ENCODE measurements at regions not wholly inside any gene's neighbourhood (a gene's known extent, or its start where the extent isn't known, plus 50 kb on each side); places are given as distances from the start of the nearest gene placed in this dataset.

GRCh38 chr10:128568041-128568440 lies 441.8 kb upstream of the MKI67 start:
- FAIRE-seq (no peak), DNase-seq (ENCODE audit: extremely low read depth in 1 of 4, low spot score in 3 of 4) (no peak), ATAC-seq (no peak)
- H3K36me3 ChIP-seq (ENCODE audit: control insufficient read depth, insufficient read depth, low read length) = no peaks in the 10 kb centered on the region
- H3K27me3 ChIP-seq (ENCODE audit: control insufficient read depth in 2 of 2, insufficient read depth in 2 of 2, low read length in 2 of 2) = no peaks in the 10 kb centered on the region
- CTCF ChIA-PET (ENCODE audit: low intra/inter-chr PET ratio) = no interaction called here
- H3K9ac ChIP-seq (ENCODE audit: insufficient read depth in 1 of 2, low read depth in 2 of 2, low read length in 2 of 2) = no peak overlapping the region
- BruUV-seq (replicated peaks) = no TSS peak
- TF ChIP-seq ATF2 (CRISPR knock-in tag; IDR thresholded peaks at IDR 0.05) (no peak), ZNF561 (CRISPR knock-in tag; conservative IDR thresholded peaks at IDR 0.05) (no peak), IRF1 (CRISPR knock-in tag; IDR thresholded peaks at IDR 0.05; ENCODE audit: borderline replicate concordance) (no peak), CHD4 (IDR thresholded peaks at IDR 0.05; ENCODE audit: insufficient read depth, insufficient replicate concordance, low read depth, low read length, poor library complexity, severe bottlenecking) (no peak), ZBTB1 (CRISPR knock-in tag; IDR thresholded peaks at IDR 0.05; ENCODE audit: borderline replicate concordance, low read depth) (no peak), ARHGAP35 (IDR thresholded peaks at IDR 0.05; ENCODE audit: partially characterized antibody) (no peak), STAT6 (CRISPR knock-in tag; IDR thresholded peaks at IDR 0.05) (no peak), DNMT1 (IDR thresholded peaks at IDR 0.05) (no peak), ZNF707 (CRISPR knock-in tag; conservative IDR thresholded peaks at IDR 0.05) (no peak), NR3C1 (CRISPR knock-in tag; IDR thresholded peaks at IDR 0.05) (no peak), SREBF1 (IDR thresholded peaks at IDR 0.05; ENCODE audit: borderline replicate concordance, low read depth, low read length) (no peak), DLX4 (CRISPR knock-in tag; IDR thresholded peaks at IDR 0.05) (no peak), RB1 (IDR thresholded peaks at IDR 0.05; ENCODE audit: low read depth) (no peak), ZEB2 (IDR thresholded peaks at IDR 0.05) (no peak), IRF2 (CRISPR knock-in tag; IDR thresholded peaks at IDR 0.05) (no peak), ZNF263 (CRISPR knock-in tag; IDR thresholded peaks at IDR 0.05; ENCODE audit: borderline replicate concordance) (no peak)
- POLR2A ChIA-PET = no interaction called here
- no peaks in the 10 kb centered on the region for H3K9me3 ChIP-seq (replicated peaks; ENCODE audit: control insufficient read depth, insufficient read depth, low read depth, low read length)
- intact Hi-C loops (cut with micrococcal nuclease) = no loop called here
- H3K79me2 ChIP-seq (ENCODE audit: control insufficient read depth, insufficient read depth, low read length) = no peaks in the 10 kb centered on the region
- no peak overlapping the region for H3K27ac ChIP-seq (ENCODE audit: extremely low read depth, low read depth, low read length)
- no peak overlapping the region for H2AFZ ChIP-seq (ENCODE audit: low read depth, low read length)
- H3K4me2 ChIP-seq (ENCODE audit: insufficient read depth, low read length) = no peak overlapping the region
- 75% methylated on average over 11 of the region's 11 CpGs for WGBS (ENCODE audit: insufficient coverage, low coverage, missing lambda C conversion rate)
- in situ Hi-C loops (cut with MboI) = no loop called here
- H4K20me1 ChIP-seq (replicated peaks; ENCODE audit: control insufficient read depth, insufficient read depth, low read length) = no peaks in the 10 kb centered on the region
- no peak overlapping the region for H3K4me3 ChIP-seq
- peaks cover 3 to 9% of the 10 kb centered on the region in 2 experiments; a peak in 3 of 5 replicates for H3K4me1 ChIP-seq (replicated peaks in 1 of 2; ENCODE audit: control insufficient read depth in 2 of 2, insufficient read depth in 2 of 2, low read length in 2 of 2)
- H3K9me1 ChIP-seq (ENCODE audit: control insufficient read depth, insufficient read depth, low read length) = no peaks in the 10 kb centered on the region

All from K562 (cell line).